ENCODE measurements at regions not wholly inside any gene's neighbourhood (a gene's known extent, or its start where the extent isn't known, plus 50 kb on each side); places are given as distances from the start of the nearest gene placed in this dataset.

GRCh38 chr6:153670403-153671026, 368.5 kb upstream of the OPRM1 start:
- intact Hi-C loops (cut with DNase I): no loop called here
- DNase-seq: no peak

GRCh38 chr6:153668758-153669157, 370.3 kb upstream of the OPRM1 start:
- intact Hi-C loops (cut with DNase I): no loop called here
- no peak for DNase-seq

DNA sequence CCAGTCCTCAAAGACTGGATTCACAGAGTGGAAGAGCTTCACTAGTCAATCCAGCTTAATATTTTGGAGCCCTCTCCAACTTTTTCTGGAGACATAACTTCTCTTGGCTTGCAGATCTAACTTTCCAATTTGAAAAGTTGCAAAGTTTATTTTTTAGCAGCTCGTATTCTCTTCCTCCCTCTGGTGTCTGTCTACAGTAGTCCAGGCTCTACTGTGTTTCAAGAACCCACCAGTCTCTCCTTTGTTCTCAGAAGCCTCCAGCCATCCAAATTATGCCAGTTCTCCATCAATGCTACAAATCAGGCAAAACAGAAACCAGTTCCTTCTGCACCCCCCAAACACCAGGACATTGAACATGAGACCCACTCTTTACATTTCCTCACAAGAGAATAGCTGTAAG, 376.1 kb upstream of the OPRM1 start:
- intact Hi-C loops (cut with DNase I): no loop called here
- no peak for DNase-seq

- intact Hi-C loops (cut with DNase I): no loop called here
- no peak for DNase-seq
These were observed 393.7 kb upstream of the OPRM1 start for GRCh38 chr6:153645326-153645725.

DNA sequence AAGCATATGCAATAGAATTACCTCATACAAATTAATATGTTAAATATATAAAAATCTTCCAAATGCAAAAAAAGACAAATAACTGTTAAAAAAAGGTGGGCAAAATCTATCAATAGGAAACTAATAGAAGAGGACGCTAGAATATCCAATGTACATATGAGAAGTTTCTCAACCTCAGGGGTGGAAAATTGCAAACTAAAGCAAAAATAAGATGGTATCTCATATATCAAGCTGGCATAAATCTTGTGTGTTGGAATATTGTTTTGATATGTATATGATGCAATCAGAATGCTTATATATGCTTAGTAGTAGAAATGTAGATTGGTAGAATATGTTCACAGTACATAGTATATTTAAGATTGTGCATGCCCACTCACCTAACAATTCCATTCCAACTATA, 395.0 kb upstream of the OPRM1 start:
- intact Hi-C loops (cut with DNase I): no loop called here
- no peak for DNase-seq

DNA sequence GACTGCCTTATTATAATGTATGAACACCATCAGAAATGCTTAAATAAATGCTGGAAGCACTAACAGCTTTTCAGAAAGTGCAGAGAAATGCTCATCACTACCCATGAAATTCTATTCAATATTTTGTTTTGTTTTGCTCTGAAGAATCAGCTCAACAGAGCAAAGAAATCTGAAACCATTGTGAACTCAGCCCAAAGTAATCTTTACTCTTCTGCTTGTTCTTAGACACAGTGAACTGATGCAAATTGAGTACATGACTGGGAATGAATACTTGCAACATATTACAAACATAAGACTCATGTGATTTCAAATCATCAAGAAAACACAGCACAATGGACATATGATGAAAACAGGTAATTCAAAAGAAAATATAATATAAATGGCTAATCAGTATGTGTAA, 404.6 kb upstream of the OPRM1 start:
- intact Hi-C loops (cut with DNase I): no loop called here

DNA sequence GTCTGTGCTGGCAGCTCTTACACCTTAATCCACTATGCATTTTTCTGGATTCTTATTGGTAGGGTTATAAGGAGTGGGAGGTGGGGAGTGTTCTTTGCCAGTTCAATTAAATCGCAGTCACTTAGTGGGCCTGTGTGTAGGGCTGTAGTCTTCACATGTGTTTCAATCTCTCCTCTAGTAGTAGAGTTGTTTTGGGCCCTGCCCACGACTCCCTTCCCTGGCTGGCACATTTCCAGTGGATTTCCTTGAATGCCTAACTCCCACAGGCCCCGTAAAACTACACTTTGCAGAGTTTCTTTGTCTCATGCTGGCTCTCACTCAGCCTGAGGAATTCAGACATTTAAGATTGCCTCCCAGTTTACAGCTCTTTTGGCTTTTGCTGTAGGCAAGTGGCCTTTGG, 414.0 kb upstream of the OPRM1 start:
- peak in 1 of 10 donors; percentile 18 for DNase-seq
- intact Hi-C loops (cut with DNase I): no loop called here

More for the DNA sequence above, 404.6 kb upstream of the OPRM1 start:
- no peak for DNase-seq

GRCh38 chr6:153624528-153624927, 414.5 kb upstream of the OPRM1 start:
- intact Hi-C loops (cut with DNase I): no loop called here
- DNase-seq: no peak

DNA sequence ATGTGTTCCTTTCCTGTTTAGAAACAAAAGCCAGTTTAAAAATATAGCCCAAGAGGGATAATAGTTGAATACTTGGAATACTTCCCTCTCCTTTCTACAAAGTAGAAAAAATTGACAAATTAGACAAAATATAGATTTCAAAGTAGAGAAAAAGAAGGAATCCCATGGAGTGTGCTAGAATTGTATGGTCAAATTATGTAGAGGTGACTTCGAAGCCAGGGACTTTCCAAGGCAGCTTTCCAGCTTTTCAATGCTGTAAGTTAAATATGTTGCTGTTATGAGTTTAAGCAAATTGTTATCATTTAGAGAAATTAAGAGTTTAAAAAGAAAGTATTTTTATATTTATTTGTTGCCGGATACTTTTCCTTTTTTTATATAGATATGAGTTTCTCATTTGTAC, 415.5 kb upstream of the OPRM1 start:
- no peak for DNase-seq
- intact Hi-C loops (cut with DNase I): no loop called here

DNA sequence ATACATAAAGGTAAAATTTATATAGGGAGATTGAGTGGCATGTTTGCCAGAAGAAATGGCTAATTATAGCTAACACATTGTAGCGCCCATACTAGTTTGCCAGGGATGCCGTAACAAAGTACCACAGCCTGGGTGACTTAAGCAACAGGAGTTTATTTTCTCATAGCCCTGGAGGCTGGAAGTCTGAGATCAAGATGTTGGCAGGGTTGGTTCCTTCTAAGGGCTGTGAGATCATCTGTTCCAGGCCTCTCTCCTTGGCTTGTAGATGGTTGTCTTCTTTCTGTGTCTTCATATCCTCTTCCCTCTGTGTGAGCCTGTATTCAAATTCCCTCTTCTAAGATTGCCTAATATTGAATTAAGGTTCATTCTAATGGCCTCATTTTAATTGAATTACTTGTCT, 417.5 kb upstream of the OPRM1 start:
- intact Hi-C loops (cut with DNase I): no loop called here
- DNase-seq: no peak

DNA sequence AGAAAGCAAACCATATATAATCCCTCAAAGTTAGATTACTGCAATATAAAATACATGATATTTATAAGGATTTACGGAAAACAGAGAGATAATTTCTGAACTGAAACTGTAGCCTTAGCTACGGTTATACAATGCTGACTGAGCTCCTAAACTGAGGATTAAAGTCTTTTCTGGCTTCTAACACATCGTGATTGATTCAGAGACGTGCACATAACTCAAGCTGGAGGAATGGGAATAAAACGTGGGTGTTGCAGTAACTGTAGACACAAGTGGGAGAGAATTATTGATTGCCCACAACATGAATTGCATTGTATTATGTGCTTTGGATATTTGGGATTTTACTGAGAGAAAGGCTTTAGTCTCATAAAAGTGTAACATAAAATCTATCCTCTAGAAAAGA, 418.0 kb upstream of the OPRM1 start:
- no peak for DNase-seq
- intact Hi-C loops (cut with DNase I): no loop called here

GRCh38 chr6:153618371-153619322, 420.4 kb upstream of the OPRM1 start:
- no peak for DNase-seq

GRCh38 chr6:153616506-153616905, 422.5 kb upstream of the OPRM1 start:
- intact Hi-C loops (cut with DNase I): no loop called here
- DNase-seq: peak in 1 of 10 donors; percentile 32

More at GRCh38 chr6:153618371-153619322, 420.4 kb upstream of the OPRM1 start:
- intact Hi-C loops (cut with DNase I): no loop called here

GRCh38 chr6:153613719-153614455, 425.2 kb upstream of the OPRM1 start:
- no peak for DNase-seq
- intact Hi-C loops (cut with DNase I): no loop called here

DNA sequence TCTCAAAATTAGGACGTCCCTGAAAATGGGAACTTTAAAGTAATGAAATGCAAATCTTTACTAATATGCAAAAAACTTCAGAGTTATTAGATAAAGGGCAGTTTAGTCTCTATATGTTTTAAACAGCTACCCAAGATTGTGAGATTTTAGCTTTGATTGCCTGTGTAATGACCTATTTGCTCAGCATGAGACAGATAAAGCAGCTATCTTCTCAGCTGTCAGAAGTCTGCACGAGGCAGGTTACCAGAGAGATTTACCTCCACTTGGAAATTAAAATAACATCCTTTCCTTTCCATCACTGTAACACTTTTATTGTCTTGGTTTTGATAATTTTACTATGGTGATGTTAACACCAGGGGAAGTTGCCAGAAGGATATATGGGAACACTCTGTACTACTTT, 436.6 kb upstream of the OPRM1 start:
- no peak for DNase-seq

GRCh38 chr6:153599901-153600300, 439.1 kb upstream of the OPRM1 start:
- DNase-seq: no peak
- intact Hi-C loops (cut with DNase I): no loop called here

More for the DNA sequence above, 436.6 kb upstream of the OPRM1 start:
- intact Hi-C loops (cut with DNase I): no loop called here

DNA sequence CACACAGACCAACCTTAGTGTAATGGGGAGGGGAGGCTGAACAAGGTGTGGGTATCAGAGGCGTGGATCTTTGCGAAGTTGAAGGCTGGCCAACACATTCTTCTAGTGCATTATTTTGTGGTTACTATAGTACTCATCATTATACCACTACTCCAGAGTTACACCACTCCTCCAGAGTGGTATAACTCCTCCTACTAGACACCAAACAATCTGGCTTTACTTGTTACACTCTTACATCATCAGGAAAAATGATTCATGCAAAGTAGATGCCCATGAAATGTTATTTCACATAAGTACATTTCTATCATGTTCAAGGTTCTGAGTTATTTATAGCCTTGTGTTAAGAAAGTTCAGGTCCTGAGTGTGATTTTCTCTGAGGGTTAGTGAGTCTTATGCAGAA, 443.1 kb upstream of the OPRM1 start:
- DNase-seq: no peak
- intact Hi-C loops (cut with DNase I): no loop called here

DNA sequence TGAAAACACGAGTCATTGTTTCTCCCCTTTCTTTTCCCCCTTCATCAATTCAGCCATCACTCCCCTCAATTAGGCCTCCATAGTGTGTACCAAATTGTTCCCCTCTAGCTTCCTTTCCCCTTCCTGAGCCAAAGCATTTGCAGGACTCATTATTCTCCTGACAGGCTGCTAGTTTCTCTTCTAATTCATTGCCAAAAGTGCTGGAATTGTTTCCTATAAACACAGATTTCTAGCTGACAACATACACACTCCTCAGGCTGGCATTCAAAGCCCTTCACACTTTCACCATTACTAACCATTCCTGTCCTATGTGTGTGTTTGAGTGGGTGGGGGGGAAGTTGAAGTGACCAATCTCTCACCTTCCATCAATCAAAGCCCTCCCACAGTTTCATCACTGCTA, 444.2 kb upstream of the OPRM1 start:
- no peak for DNase-seq
- intact Hi-C loops (cut with DNase I): no loop called here

GRCh38 chr6:153591159-153591558, 447.9 kb upstream of the OPRM1 start:
- intact Hi-C loops (cut with DNase I): no loop called here
- no peak for DNase-seq

DNA sequence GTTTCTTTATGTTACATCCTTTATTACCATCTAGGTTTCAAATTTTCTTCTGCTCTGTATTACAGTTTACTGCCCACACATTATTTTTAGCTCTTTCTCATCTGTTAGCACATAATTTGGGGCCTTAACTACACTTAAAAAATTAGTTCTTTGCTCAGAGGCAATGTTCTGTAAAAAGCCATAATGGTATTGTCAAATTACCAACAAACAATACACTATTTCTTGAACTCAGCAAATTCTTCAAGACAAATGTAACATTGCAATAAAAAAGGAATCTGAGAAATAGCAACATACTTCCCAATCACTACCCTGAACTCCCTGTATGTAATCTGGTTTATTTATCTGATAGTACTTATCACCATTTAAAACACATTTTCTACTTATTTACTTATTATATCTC, 448.6 kb upstream of the OPRM1 start:
- no peak for DNase-seq
- intact Hi-C loops (cut with DNase I): no loop called here

GRCh38 chr6:153588330-153588729, 450.7 kb upstream of the OPRM1 start:
- intact Hi-C loops (cut with DNase I): no loop called here
- DNase-seq: no peak
